Left lung (tissue), 4 donors: ENCODE measurements at regions not wholly inside any gene's neighbourhood (a gene's known extent, or its start where the extent isn't known, plus 50 kb on each side); places are given as distances from the start of the nearest gene placed in this dataset.

ENCODE experiments used
- ATAC-seq: fragments of 200-7000 bp; cut with Tn5 transposase; one replicate; pipeline ENCODE4 v1.9.1; 2020; ENCODE audit warnings: moderate library complexity
- DNase-seq, 4 donors: peaks; one replicate each; pipeline ENCODE4 v3.0.0-alpha.2; 2013 to 2020
- H3K27ac ChIP-seq, 2 donors: fragments of 200-600 bp; sonication (generic) in 1 of 2; one replicate each; pipeline versions ENCODE4 v1.5.0 to v1.8.0; 2020 to 2021
- H3K27me3 ChIP-seq, 2 donors: fragments of 200-600 bp; sonication (generic) in 1 of 2; one replicate each; pipeline versions ENCODE4 v1.5.0 to v1.8.0; 2020 to 2021
- H3K36me3 ChIP-seq, 2 donors: fragments of 200-600 bp; sonication (generic) in 1 of 2; one replicate each; pipeline versions ENCODE4 v1.5.0 to v1.8.0; 2020 to 2021
- H3K4me1 ChIP-seq, 2 donors: fragments of 200-600 bp; one replicate each; pipeline ENCODE4 v1.8.0; 2021
- H3K4me3 ChIP-seq, 2 donors: fragments of 200-600 bp; sonication (generic) in 1 of 2; one replicate each; pipeline versions ENCODE4 v1.5.0 to v1.8.0; 2020 to 2021; ENCODE audit warnings: mild to moderate bottlenecking in 1 of 2
- H3K9me3 ChIP-seq, 2 donors: fragments of 200-600 bp; sonication (generic) in 1 of 2; one replicate each; pipeline versions ENCODE4 v1.5.0 to v1.8.0; 2020 to 2021
- CTCF ChIP-seq, 2 donors: fragments of 200-600 bp; sonication (generic) in 1 of 2; IDR thresholded peaks; one replicate each; pipeline versions ENCODE4 v1.5.0 to v1.8.0; 2021; ENCODE audit warnings: antibody characterized with exemption in 2 of 2
- intact Hi-C, 2 donors: fragments of 100-400 bp; cut with DNase I; formaldehyde crosslinking; loops; one replicate each; pipeline versions ENCODE4 v1.11.2 to v1.14.2; 2022
- donor health status: DM: no; HTN: yes; CAD: no.
- donor health status: DM: no; HTN: no; CAD: no.

- Histone ChIP-seq H3K4me1 (no peaks in the 10 kb centered on the region), H3K36me3 (no peaks in the 10 kb centered on the region), H3K4me3 (no peak overlapping the region), H3K27ac (no peak overlapping the region), H3K27me3 (peaks cover 0 to 4% of the 10 kb centered on the region in 2 donors), H3K9me3 (no peaks in the 10 kb centered on the region)
- TF ChIP-seq CTCF (IDR thresholded peaks at IDR 0.05), result no peak
- ATAC-seq (no peak), DNase-seq (no peak)
- intact Hi-C loops, result loop anchor here in 1 of 2 donors (10.0 kb wide), 1 partner anchor 511 kb away; no protein-coding TSS in a partner anchor
Observed at GRCh38 chr2:105573910-105574655, 170.6 kb upstream of the NCK2 start.

- DNase-seq (no peak), ATAC-seq (no peak)
- intact Hi-C loops, result loop anchor here in 1 of 2 donors (10.0 kb wide), 1 partner anchor 511 kb away; no protein-coding TSS in a partner anchor
- Histone ChIP-seq H3K4me1 (no peaks in the 10 kb centered on the region), H3K27ac (no peak overlapping the region), H3K27me3 (peaks cover 0 to 4% of the 10 kb centered on the region in 2 donors), H3K9me3 (no peaks in the 10 kb centered on the region), H3K4me3 (no peak overlapping the region), H3K36me3 (no peaks in the 10 kb centered on the region)
- TF ChIP-seq CTCF (IDR thresholded peaks at IDR 0.05), result no peak
Observed at GRCh38 chr2:105573490-105573889, 171.2 kb upstream of the NCK2 start.

GRCh38 chr2:105571445-105571987, 172.7 kb upstream of the FHL2 start:
- Histone ChIP-seq H3K4me3 (no peak overlapping the region), H3K27ac (no peak overlapping the region), H3K9me3 (no peaks in the 10 kb centered on the region), H3K4me1 (no peaks in the 10 kb centered on the region), H3K36me3 (no peaks in the 10 kb centered on the region), H3K27me3 (peaks cover 0 to 12% of the 10 kb centered on the region in 2 donors)
- no peak for DNase-seq
- no peak for TF ChIP-seq CTCF (IDR thresholded peaks at IDR 0.05)
- intact Hi-C loops, result loop anchor here in 1 of 2 donors (10.0 kb wide), 1 partner anchor 513 kb away; no protein-coding TSS in a partner anchor
- no peak for ATAC-seq

GRCh38 chr2:105570757-105571156, 171.9 kb upstream of the FHL2 start:
- H3K27me3 ChIP-seq, result peaks cover 0 to 12% of the 10 kb centered on the region in 2 donors
- intact Hi-C loops, result loop anchor here in 1 of 2 donors (10.0 kb wide), 1 partner anchor 514 kb away; no protein-coding TSS in a partner anchor
- no peaks in the 10 kb centered on the region for H3K9me3 ChIP-seq
- no peak overlapping the region for H3K4me3 ChIP-seq
- DNase-seq (no peak), ATAC-seq (no peak)
- TF ChIP-seq CTCF (IDR thresholded peaks at IDR 0.05), result no peak
- H3K36me3 ChIP-seq, result no peaks in the 10 kb centered on the region
- no peaks in the 10 kb centered on the region for H3K4me1 ChIP-seq
- H3K27ac ChIP-seq, result no peak overlapping the region

GRCh38 chr2:105570326-105570725, 171.5 kb upstream of the FHL2 start:
- H3K27ac ChIP-seq, result no peak overlapping the region
- no peak for DNase-seq
- no peaks in the 10 kb centered on the region for H3K36me3 ChIP-seq
- intact Hi-C loops, result loop anchor here in 1 of 2 donors (10.0 kb wide), 1 partner anchor 514 kb away; no protein-coding TSS in a partner anchor
- no peak for ATAC-seq
- H3K4me3 ChIP-seq, result no peak overlapping the region
- H3K27me3 ChIP-seq, result peaks cover 0 to 12% of the 10 kb centered on the region in 2 donors
- no peak for TF ChIP-seq CTCF (IDR thresholded peaks at IDR 0.05)
- no peaks in the 10 kb centered on the region for H3K4me1 ChIP-seq
- no peaks in the 10 kb centered on the region for H3K9me3 ChIP-seq
